GM13976 (cell line): ENCODE measurements at regions not wholly inside any gene's neighbourhood (a gene's known extent, or its start where the extent isn't known, plus 50 kb on each side); places are given as distances from the start of the nearest gene placed in this dataset.

Experiments
- DNase-seq: peaks from one replicate; pipeline ENCODE4 v3.0.0; 2012; ENCODE audit warnings: low spot score
- in situ Hi-C: fragments of 300-500 bp; cut with MboI; formaldehyde crosslinking; loops from one replicate; pipeline ENCODE4 v1.12.0; 2022; ENCODE audit warnings: low sequenced_read_pairs, mixed read lengths, inconsistent platforms; ENCODE audit not compliant: unreplicated experiment
- TF ChIP-seq, protein P1 (sequence below): IDR thresholded peaks from 2 replicates; pipeline ENCODE4 v1.5.1; 2012; ENCODE audit warnings: borderline replicate concordance, mild to moderate bottlenecking; ENCODE audit not compliant: insufficient read depth; ENCODE audit errors: extremely low read depth, missing control alignments, control extremely low read depth

- no peak for DNase-seq
- in situ Hi-C loops: no loop called here
- TF ChIP-seq, protein P1, sequence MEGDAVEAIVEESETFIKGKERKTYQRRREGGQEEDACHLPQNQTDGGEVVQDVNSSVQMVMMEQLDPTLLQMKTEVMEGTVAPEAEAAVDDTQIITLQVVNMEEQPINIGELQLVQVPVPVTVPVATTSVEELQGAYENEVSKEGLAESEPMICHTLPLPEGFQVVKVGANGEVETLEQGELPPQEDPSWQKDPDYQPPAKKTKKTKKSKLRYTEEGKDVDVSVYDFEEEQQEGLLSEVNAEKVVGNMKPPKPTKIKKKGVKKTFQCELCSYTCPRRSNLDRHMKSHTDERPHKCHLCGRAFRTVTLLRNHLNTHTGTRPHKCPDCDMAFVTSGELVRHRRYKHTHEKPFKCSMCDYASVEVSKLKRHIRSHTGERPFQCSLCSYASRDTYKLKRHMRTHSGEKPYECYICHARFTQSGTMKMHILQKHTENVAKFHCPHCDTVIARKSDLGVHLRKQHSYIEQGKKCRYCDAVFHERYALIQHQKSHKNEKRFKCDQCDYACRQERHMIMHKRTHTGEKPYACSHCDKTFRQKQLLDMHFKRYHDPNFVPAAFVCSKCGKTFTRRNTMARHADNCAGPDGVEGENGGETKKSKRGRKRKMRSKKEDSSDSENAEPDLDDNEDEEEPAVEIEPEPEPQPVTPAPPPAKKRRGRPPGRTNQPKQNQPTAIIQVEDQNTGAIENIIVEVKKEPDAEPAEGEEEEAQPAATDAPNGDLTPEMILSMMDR: no peak
Observed at GRCh38 chr13:39244561-39245230, 206.4 kb downstream of the NHLRC3 start.

DNA sequence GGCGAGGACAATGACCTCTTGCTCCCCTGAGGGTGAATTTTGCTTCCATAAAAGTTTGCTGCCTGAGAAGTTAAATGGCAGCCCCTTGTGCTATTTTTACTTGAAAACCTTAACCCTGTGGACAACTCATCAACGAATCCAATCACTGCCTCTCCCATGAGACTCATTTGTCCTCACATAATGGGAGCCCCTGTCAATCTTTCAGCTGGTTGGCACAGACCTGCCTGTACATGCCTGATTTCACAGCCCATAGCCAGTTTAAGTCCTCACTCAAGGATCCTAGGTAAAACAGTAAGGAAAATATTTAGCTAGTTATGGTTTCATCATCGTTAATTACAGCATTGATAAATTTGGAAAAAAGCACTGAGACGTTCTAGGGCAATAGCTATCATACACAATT lies 207.4 kb downstream of the NHLRC3 start:
- TF ChIP-seq, protein P1: no peak
- DNase-seq: no peak
- in situ Hi-C loops: no loop called here

DNA sequence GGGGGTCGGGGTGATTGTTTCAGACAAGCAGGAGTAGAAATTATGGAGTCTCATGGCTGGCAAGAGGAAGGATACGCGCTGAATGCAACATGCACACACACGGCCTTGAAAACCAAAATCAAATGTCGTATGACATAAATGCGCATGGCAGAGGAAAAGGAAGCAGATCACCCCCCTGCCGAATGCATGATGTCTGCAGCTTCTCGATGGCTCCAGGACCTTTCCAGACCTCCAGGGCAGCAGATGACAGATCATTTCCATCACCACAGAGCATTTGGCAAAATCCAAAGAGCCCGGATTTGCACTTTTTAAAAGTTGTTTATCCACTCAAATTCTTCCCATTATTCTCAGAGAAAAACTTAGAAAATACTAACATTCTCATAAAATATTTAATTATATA lies 211.7 kb downstream of the NHLRC3 start:
- in situ Hi-C loops: no loop called here

DNA sequence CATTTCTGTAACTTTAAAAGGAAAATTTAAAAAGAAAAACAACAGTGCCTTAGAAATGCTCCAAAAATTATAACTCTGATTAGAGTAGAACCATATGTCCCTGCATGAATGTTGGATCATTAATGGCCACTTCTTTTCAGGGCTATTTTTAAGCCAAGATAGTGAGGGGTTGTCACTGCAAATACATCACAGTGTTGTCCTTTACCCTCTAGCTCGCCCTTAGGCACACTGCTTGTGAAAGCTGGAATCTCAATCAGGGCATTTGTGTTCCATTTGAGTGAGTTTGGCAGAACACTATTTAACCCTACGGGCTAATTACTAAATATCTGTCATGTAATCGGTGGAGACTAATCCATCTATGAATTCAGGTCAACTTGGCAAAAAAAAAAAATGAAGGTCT lies 212.2 kb downstream of the NHLRC3 start:
- in situ Hi-C loops: no loop called here
- TF ChIP-seq, protein P1: no peak
- DNase-seq: no peak

More for the DNA sequence above, 211.7 kb downstream of the NHLRC3 start:
- TF ChIP-seq, protein P1: no peak
- no peak for DNase-seq

GRCh38 chr13:39251340-39251739 lies 213.1 kb downstream of the NHLRC3 start:
- DNase-seq: no peak
- in situ Hi-C loops: no loop called here
- TF ChIP-seq, protein P1: no peak

- DNase-seq: no peak
- TF ChIP-seq, protein P1: no peak
- in situ Hi-C loops: no loop called here
Observed at GRCh38 chr13:39253774-39254173, 215.5 kb downstream of the NHLRC3 start.
